Skeletal muscle tissue (tissue), 3 donors: ENCODE measurements at regions not wholly inside any gene's neighbourhood (a gene's known extent, or its start where the extent isn't known, plus 50 kb on each side); places are given as distances from the start of the nearest gene placed in this dataset.

Experiments used
- H3K27ac ChIP-seq: one replicate; pipeline ENCODE4 v1.7.0; 2013; ENCODE audit warnings: mild to moderate bottlenecking, low read depth, low read length, inconsistent platforms
- H3K27me3 ChIP-seq, 3 donors: one replicate each; pipeline ENCODE4 v1.7.0; 2013; ENCODE audit warnings: low read length in 3 of 3; ENCODE audit not compliant: control insufficient read depth in 3 of 3, insufficient read depth in 3 of 3
- H3K36me3 ChIP-seq, 3 donors: one replicate each; pipeline ENCODE4 v1.7.0; 2013; ENCODE audit warnings: low read length in 3 of 3; ENCODE audit not compliant: control insufficient read depth in 3 of 3, insufficient read depth in 3 of 3
- H3K4me1 ChIP-seq, 3 donors: one replicate each; pipeline ENCODE4 v1.7.0; 2013; ENCODE audit warnings: low read length in 3 of 3, mild to moderate bottlenecking in 3 of 3; ENCODE audit not compliant: control insufficient read depth in 3 of 3, insufficient read depth in 3 of 3
- H3K4me3 ChIP-seq, 3 donors: one replicate each; pipeline ENCODE4 v1.7.0; 2013; ENCODE audit warnings: low read length in 3 of 3
- H3K9ac ChIP-seq, 3 donors: one replicate each; pipeline ENCODE4 v1.7.0; 2013; ENCODE audit warnings: low read length in 3 of 3, mild to moderate bottlenecking in 3 of 3, moderate library complexity in 2 of 3, low read depth in 1 of 3
- H3K9me3 ChIP-seq, 3 donors: one replicate each; pipeline ENCODE4 v1.7.0; 2013; ENCODE audit warnings: low read length in 3 of 3; ENCODE audit not compliant: control insufficient read depth in 3 of 3
- donor health status: Osteomylitis.

GRCh38 chr5:175129121-175129520, 314.9 kb downstream of the DRD1 start:
- H3K9me3 ChIP-seq = peaks cover 0 to 3% (median 0%) of the 10 kb centered on the region in 3 donors
- no peak overlapping the region for H3K9ac ChIP-seq
- no peaks in the 10 kb centered on the region for H3K36me3 ChIP-seq
- H3K4me3 ChIP-seq = no peak overlapping the region
- H3K4me1 ChIP-seq = no peaks in the 10 kb centered on the region
- H3K27me3 ChIP-seq = no peaks in the 10 kb centered on the region
- H3K27ac ChIP-seq = no peak overlapping the region

DNA sequence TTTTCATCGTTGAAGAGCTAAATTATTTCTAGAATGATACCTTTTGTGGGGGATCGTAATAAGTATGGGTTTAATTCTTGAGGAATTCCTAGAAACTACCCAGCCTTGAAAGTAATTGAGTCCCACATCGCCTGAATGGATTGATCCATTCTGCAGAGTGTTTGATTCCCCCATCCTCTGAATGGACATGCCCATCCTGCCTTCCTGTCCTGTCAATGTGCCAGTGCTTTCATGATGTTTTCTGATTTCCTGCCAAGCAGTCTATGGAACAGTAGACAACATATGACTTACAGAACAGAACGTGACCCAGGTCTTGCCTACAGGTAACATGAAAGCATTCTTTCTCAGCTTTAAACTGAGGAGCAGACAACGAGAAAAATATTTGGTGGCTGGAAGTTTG, 319.2 kb downstream of the DRD1 start:
- no peak overlapping the region for H3K9ac ChIP-seq
- no peaks in the 10 kb centered on the region for H3K4me1 ChIP-seq
- H3K36me3 ChIP-seq = no peaks in the 10 kb centered on the region
- peaks cover 0 to 2% (median 0%) of the 10 kb centered on the region in 3 donors for H3K9me3 ChIP-seq
- no peaks in the 10 kb centered on the region for H3K27me3 ChIP-seq
- no peak overlapping the region for H3K4me3 ChIP-seq
- no peak overlapping the region for H3K27ac ChIP-seq

DNA sequence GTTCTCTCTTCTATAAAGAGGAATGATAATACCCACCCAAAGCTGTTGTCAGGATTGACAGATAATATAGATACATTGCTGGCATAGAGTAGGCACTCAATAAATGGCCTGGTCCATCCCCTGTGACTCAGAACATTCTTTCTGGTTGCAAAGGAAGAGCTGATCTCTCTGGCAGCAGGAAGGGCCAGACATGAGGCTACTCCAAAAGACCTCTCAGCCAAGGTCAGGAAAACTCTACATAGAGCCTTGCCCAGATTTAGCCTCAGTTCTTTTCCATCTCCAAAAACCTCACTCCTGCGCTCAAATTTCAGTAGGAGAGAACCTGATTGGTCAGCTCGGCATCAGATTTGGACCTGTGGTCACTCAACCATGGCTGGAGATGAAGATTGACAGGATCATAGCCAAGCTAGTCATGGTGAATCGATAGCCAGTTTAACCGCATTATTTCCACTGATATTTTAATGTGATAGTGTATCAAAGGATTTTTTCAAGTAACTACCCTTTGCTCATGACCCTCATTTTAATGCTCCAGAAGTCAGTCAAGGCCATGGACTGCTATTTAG, 319.6 kb downstream of the DRD1 start:
- Histone ChIP-seq H3K4me1 (no peaks in the 10 kb centered on the region), H3K36me3 (no peaks in the 10 kb centered on the region), H3K27me3 (no peaks in the 10 kb centered on the region), H3K9ac (no peak overlapping the region), H3K27ac (no peak overlapping the region), H3K4me3 (no peak overlapping the region), H3K9me3 (peaks cover 0 to 2% (median 0%) of the 10 kb centered on the region in 3 donors)

GRCh38 chr5:175123542-175123941, 320.4 kb downstream of the DRD1 start:
- Histone ChIP-seq H3K9ac (no peak overlapping the region), H3K4me1 (no peaks in the 10 kb centered on the region), H3K36me3 (no peaks in the 10 kb centered on the region)

GRCh38 chr5:175121457-175121856, 322.5 kb downstream of the DRD1 start:
- H3K27ac ChIP-seq = no peak overlapping the region
- H3K9ac ChIP-seq = no peak overlapping the region
- peaks cover 0 to 2% (median 0%) of the 10 kb centered on the region in 3 donors for H3K9me3 ChIP-seq
- H3K36me3 ChIP-seq = no peaks in the 10 kb centered on the region
- H3K4me1 ChIP-seq = no peaks in the 10 kb centered on the region
- H3K4me3 ChIP-seq = no peak overlapping the region
- no peaks in the 10 kb centered on the region for H3K27me3 ChIP-seq

More at GRCh38 chr5:175123542-175123941, 320.4 kb downstream of the DRD1 start:
- H3K27ac ChIP-seq = no peak overlapping the region
- peaks cover 0 to 2% (median 0%) of the 10 kb centered on the region in 3 donors for H3K9me3 ChIP-seq
- H3K4me3 ChIP-seq = no peak overlapping the region
- H3K27me3 ChIP-seq = no peaks in the 10 kb centered on the region

DNA sequence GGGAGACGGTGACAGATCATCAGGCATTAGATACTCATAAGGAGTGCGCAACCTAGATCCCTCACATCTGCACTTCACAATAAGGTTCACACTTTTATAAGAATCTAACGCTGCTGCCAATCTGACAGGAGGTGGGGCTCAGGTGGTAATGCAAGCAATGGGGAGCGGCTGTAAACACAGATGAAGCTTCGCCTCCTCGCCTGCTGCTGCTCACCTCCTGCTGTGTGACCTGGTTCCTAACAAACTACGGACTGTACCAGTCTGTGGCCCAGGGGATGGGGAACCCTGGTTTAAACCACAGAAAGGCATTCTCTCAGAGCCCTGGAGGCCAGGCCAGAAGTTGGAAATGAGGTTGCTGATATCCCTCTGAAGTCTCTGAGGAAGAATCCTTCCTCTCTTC, 323.6 kb downstream of the DRD1 start:
- no peaks in the 10 kb centered on the region for H3K36me3 ChIP-seq
- H3K4me3 ChIP-seq = no peak overlapping the region
- H3K9me3 ChIP-seq = peaks cover 0 to 2% (median 0%) of the 10 kb centered on the region in 3 donors
- H3K9ac ChIP-seq = no peak overlapping the region
- no peak overlapping the region for H3K27ac ChIP-seq
- H3K27me3 ChIP-seq = peaks cover 0 to 5% (median 0%) of the 10 kb centered on the region in 3 donors
- no peaks in the 10 kb centered on the region for H3K4me1 ChIP-seq

GRCh38 chr5:175118700-175119309, 325.2 kb downstream of the DRD1 start:
- H3K27ac ChIP-seq = no peak overlapping the region
- no peak overlapping the region for H3K4me3 ChIP-seq
- no peak overlapping the region for H3K9ac ChIP-seq
- no peaks in the 10 kb centered on the region for H3K36me3 ChIP-seq
- no peaks in the 10 kb centered on the region for H3K4me1 ChIP-seq
- peaks cover 0 to 2% (median 0%) of the 10 kb centered on the region in 3 donors for H3K9me3 ChIP-seq
- peaks cover 0 to 9% (median 0%) of the 10 kb centered on the region in 3 donors for H3K27me3 ChIP-seq

DNA sequence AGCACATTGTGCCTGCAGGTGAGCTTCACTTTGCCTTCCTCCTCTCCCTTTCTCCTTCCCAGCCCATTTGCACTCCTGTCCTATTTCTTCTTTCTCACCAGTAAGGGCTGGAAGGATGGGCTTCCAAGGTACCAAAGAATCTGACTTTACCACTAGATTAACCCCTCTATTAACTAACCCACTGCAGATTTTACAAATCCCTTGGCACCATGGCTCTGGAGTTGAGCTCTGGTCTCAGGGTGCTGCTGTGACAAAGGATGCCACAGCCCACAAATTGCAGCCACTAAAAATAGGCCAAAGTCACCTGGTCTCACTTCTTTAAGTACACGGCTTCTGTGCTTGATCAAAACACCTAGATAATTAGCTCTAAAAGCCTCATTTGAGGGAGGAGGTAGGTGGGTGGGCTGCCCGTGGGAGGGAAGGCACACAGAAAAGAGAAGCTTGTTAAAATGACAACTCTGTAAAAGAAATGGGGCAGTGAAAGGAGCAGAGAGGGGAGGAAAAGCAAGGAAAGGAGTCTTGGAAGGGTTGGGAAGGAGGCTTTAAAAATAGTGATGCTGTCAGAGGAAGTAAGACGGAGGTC, 327.4 kb downstream of the DRD1 start:
- H3K9me3 ChIP-seq = peaks cover 0 to 2% (median 0%) of the 10 kb centered on the region in 3 donors
- H3K27ac ChIP-seq = no peak overlapping the region
- H3K9ac ChIP-seq = no peak overlapping the region
- H3K36me3 ChIP-seq = no peaks in the 10 kb centered on the region
- H3K4me3 ChIP-seq = no peak overlapping the region
- H3K4me1 ChIP-seq = no peaks in the 10 kb centered on the region
- peaks cover 0 to 9% (median 0%) of the 10 kb centered on the region in 3 donors for H3K27me3 ChIP-seq

DNA sequence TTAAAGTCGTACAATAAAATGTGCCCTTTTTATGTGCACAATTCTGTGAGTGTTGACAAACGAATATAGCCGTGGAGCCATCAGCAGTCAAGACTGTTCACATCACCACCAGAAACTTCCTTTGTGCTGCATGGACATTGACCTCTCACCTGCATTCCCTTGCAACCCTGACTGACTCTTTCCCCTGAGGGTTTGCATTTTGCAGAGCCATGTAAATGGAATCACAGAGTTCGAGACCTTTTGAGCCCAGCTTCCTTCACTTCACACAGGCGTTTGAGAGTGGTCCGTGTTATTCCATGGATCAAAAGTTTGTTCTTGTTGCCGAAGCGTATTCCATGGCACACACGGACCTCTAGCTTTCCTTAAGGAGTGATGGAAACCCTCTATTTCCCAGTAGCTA, 328.2 kb downstream of the DRD1 start:
- Histone ChIP-seq H3K27ac (no peak overlapping the region), H3K9me3 (peaks cover 0 to 2% (median 0%) of the 10 kb centered on the region in 3 donors), H3K4me3 (no peak overlapping the region), H3K9ac (no peak overlapping the region), H3K4me1 (no peaks in the 10 kb centered on the region), H3K36me3 (no peaks in the 10 kb centered on the region), H3K27me3 (peaks cover 0 to 9% (median 0%) of the 10 kb centered on the region in 3 donors)

- no peaks in the 10 kb centered on the region for H3K4me1 ChIP-seq
- H3K9ac ChIP-seq = no peak overlapping the region
- no peak overlapping the region for H3K4me3 ChIP-seq
- H3K36me3 ChIP-seq = no peaks in the 10 kb centered on the region
- H3K9me3 ChIP-seq = peaks cover 0 to 3% (median 0%) of the 10 kb centered on the region in 3 donors
- no peak overlapping the region for H3K27ac ChIP-seq
- peaks cover 0 to 9% (median 0%) of the 10 kb centered on the region in 3 donors for H3K27me3 ChIP-seq
Observed at GRCh38 chr5:175113947-175114346, 330.0 kb downstream of the DRD1 start.
